SK-N-SH treated with all-trans-retinoic acid at 6 μM for 48 hours (cell line): ENCODE measurements at regions not wholly inside any gene's neighbourhood (a gene's known extent, or its start where the extent isn't known, plus 50 kb on each side); places are given as distances from the start of the nearest gene placed in this dataset.

Source experiments
- ARNTL ChIP-seq: fragments of 450-650 bp; formaldehyde crosslinking; IDR thresholded peaks from 2 replicates; pipeline ENCODE4 v1.5.0; 2020; ENCODE audit warnings: low read depth, mild to moderate bottlenecking, moderate library complexity, borderline replicate concordance
- CREB5 ChIP-seq: fragments of 250-450 bp; sonication (Bioruptor Pico); IDR thresholded peaks from 2 replicates; pipeline ENCODE4 v1.5.1; 2020; ENCODE audit warnings: low read depth, mild to moderate bottlenecking, moderate library complexity
- ZC3H10 ChIP-seq: fragments of 250-450 bp; sonication (Bioruptor Pico); IDR thresholded peaks from 2 replicates; pipeline ENCODE4 v1.5.1; 2021; ENCODE audit warnings: mild to moderate bottlenecking, moderate library complexity
- ZNF70 ChIP-seq: fragments of 450-650 bp; formaldehyde crosslinking; IDR thresholded peaks from 2 replicates; pipeline ENCODE4 v1.5.0; 2020; ENCODE audit warnings: mild to moderate bottlenecking, moderate library complexity
- TF ChIP-seq, protein P1 (sequence below): fragments of 250-450 bp; sonication (Bioruptor Pico); IDR thresholded peaks from 2 replicates; pipeline ENCODE4 v1.5.1; 2021; ENCODE audit warnings: mild to moderate bottlenecking, moderate library complexity

DNA sequence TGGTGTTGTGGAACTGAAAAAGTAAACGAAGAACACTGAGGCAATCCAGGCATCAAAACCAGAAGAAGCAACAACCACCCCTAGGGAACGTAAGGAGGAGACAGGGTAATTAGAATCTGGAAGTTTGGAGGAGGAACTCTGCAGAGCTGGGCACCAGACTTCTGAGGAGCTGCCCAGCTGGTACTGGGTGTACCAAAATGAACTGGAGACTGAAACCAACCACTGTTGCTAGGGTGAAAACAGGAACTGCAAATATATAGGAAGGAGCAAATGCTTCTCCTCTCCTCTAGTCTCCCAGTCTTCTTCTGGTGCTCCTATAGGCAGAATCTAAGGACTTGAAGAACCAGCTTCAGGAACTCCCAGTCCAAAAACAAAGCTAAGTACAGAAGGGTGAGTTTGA is 189.8 kb downstream of the ELAVL2 start:
- TF ChIP-seq CREB5 (CRISPR knock-in tag) (no peak), ZC3H10 (CRISPR knock-in tag) (no peak), ARNTL (CRISPR knock-in tag) (no peak), ZNF70 (CRISPR knock-in tag) (no peak)
- TF ChIP-seq, protein P1, sequence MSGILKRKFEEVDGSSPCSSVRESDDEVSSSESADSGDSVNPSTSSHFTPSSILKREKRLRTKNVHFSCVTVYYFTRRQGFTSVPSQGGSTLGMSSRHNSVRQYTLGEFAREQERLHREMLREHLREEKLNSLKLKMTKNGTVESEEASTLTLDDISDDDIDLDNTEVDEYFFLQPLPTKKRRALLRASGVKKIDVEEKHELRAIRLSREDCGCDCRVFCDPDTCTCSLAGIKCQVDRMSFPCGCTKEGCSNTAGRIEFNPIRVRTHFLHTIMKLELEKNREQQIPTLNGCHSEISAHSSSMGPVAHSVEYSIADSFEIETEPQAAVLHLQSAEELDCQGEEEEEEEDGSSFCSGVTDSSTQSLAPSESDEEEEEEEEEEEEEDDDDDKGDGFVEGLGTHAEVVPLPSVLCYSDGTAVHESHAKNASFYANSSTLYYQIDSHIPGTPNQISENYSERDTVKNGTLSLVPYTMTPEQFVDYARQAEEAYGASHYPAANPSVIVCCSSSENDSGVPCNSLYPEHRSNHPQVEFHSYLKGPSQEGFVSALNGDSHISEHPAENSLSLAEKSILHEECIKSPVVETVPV = no peak
